ENCODE measurements at regions not wholly inside any gene's neighbourhood (a gene's known extent, or its start where the extent isn't known, plus 50 kb on each side); places are given as distances from the start of the nearest gene placed in this dataset.

DNA sequence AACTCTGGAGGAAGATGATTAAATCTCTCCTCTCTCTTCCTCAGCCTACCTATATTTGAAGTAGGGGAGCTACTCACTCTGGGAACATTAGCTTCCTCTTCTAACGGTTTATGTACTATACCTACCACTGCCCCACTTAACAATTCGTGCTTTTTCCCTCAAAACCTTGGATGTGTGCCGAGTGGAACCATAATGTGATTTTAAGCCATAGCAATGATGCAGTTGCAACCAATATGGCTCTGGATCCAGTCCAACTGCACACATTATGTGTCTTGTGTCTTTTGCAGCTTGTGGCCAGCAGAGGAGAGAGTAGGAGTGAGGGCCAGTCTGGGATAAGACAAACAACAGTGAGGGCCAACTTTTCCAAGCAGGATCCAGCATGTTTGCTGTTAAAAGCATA, 170.7 kb downstream of the GATA3 start:
- H3K36me3 ChIP-seq, result no peaks in the 10 kb centered on the region
- no peak overlapping the region for H3K4me3 ChIP-seq
- no peaks in the 10 kb centered on the region for H3K4me1 ChIP-seq
- DNase-seq (ENCODE audit: low spot score), result no peak
- peaks cover 3% of the 10 kb centered on the region for H3K27me3 Mint-ChIP-seq (ENCODE audit: insufficient read depth, low read depth)
- H3K79me2 ChIP-seq (ENCODE audit: low read depth), result no peaks in the 10 kb centered on the region
- H3F3A ChIP-seq (ENCODE audit: low read depth), result no peaks in the 10 kb centered on the region
- peak overlapping the region; percentile 8 for H2AFZ ChIP-seq (replicated peaks)
- no peaks in the 10 kb centered on the region for H3K4me1 Mint-ChIP-seq
- H3K9ac ChIP-seq, result no peak overlapping the region
- no peak overlapping the region for H3K27ac ChIP-seq
- H3K36me3 Mint-ChIP-seq, result no peaks in the 10 kb centered on the region
- no peak for TF ChIP-seq EZH2phosphoT487 (IDR thresholded peaks at IDR 0.05)
- TF ChIP-seq, protein P1, sequence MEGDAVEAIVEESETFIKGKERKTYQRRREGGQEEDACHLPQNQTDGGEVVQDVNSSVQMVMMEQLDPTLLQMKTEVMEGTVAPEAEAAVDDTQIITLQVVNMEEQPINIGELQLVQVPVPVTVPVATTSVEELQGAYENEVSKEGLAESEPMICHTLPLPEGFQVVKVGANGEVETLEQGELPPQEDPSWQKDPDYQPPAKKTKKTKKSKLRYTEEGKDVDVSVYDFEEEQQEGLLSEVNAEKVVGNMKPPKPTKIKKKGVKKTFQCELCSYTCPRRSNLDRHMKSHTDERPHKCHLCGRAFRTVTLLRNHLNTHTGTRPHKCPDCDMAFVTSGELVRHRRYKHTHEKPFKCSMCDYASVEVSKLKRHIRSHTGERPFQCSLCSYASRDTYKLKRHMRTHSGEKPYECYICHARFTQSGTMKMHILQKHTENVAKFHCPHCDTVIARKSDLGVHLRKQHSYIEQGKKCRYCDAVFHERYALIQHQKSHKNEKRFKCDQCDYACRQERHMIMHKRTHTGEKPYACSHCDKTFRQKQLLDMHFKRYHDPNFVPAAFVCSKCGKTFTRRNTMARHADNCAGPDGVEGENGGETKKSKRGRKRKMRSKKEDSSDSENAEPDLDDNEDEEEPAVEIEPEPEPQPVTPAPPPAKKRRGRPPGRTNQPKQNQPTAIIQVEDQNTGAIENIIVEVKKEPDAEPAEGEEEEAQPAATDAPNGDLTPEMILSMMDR (IDR thresholded peaks at IDR 0.05), result no peak
- no peak for TF ChIP-seq EZH2 (IDR thresholded peaks at IDR 0.05)
- no peak overlapping the region for H3K4me2 ChIP-seq
- H3K9me3 Mint-ChIP-seq, result no peaks in the 10 kb centered on the region
- H3K27me3 ChIP-seq, result no peaks in the 10 kb centered on the region
- no peaks in the 10 kb centered on the region for H4K20me1 ChIP-seq (ENCODE audit: low read depth)
- H3K27ac Mint-ChIP-seq, result no peak overlapping the region
- H3K4me3 Mint-ChIP-seq, result no peak overlapping the region
- H3K9me3 ChIP-seq (ENCODE audit: low read depth), result no peaks in the 10 kb centered on the region

DNA sequence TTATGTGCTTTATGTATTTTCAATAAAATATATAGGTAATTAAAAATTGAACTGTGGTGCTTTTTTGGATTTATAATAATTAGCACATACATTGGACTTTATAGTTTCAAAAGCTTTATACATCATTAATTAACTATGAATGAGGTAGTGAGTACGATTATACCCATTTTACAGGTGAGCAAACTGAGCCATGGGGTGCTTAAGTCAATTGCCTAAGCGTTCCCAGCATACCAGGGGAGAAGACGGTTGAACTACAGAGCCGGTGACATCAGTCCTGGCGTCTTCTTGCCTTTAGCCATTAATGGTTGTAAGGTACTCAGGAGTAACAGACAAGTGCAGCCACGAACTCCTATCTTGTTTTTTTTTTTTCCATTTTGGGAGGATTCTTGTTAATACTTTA, 172.8 kb downstream of the GATA3 start:
- TF ChIP-seq EZH2phosphoT487 (IDR thresholded peaks at IDR 0.05) (no peak), EZH2 (IDR thresholded peaks at IDR 0.05) (no peak)
- TF ChIP-seq, protein P1 (IDR thresholded peaks at IDR 0.05), result no peak
- no peaks in the 10 kb centered on the region for H3K9me3 Mint-ChIP-seq
- H3K4me1 Mint-ChIP-seq, result no peaks in the 10 kb centered on the region
- DNase-seq (ENCODE audit: low spot score), result no peak
- no peaks in the 10 kb centered on the region for H3K36me3 Mint-ChIP-seq
- no peaks in the 10 kb centered on the region for H3K27me3 ChIP-seq
- no peaks in the 10 kb centered on the region for H3K4me1 ChIP-seq
- H3K79me2 ChIP-seq (ENCODE audit: low read depth), result no peaks in the 10 kb centered on the region
- peaks cover 2% of the 10 kb centered on the region for H3K27me3 Mint-ChIP-seq (ENCODE audit: insufficient read depth, low read depth)
- H3K9me3 ChIP-seq (ENCODE audit: low read depth), result no peaks in the 10 kb centered on the region
- no peak overlapping the region for H3K27ac ChIP-seq
- H3K27ac Mint-ChIP-seq, result no peak overlapping the region
- no peak overlapping the region for H2AFZ ChIP-seq (replicated peaks)
- H3F3A ChIP-seq (ENCODE audit: low read depth), result no peaks in the 10 kb centered on the region
- no peak overlapping the region for H3K4me2 ChIP-seq
- no peaks in the 10 kb centered on the region for H4K20me1 ChIP-seq (ENCODE audit: low read depth)
- no peak overlapping the region for H3K4me3 Mint-ChIP-seq
- H3K4me3 ChIP-seq, result no peak overlapping the region
- no peaks in the 10 kb centered on the region for H3K36me3 ChIP-seq
- H3K9ac ChIP-seq, result no peak overlapping the region

DNA sequence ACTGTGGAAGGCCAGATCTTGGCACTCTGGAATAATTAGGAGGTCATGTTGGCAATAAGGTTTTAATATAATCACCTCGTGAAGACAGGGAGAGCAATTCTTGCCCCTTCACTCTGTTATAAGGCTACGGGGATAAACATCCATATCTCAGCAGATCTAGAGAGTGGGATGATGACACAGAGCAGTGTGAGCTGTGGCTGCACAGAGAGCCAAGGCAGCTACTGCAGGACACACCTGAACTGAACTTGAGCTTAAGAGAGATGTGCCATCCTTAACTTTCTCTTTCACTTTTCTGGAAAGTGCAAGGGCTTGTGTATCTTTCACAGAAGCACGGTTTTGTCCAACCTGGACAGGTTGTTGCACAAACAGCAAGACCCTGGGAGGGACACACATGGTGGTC, 174.7 kb downstream of the GATA3 start:
- H3K27me3 Mint-ChIP-seq (ENCODE audit: insufficient read depth, low read depth), result peaks cover 2% of the 10 kb centered on the region
- Histone ChIP-seq H3K79me2 (ENCODE audit: low read depth) (no peaks in the 10 kb centered on the region), H3F3A (ENCODE audit: low read depth) (no peaks in the 10 kb centered on the region), H3K27ac (no peak overlapping the region), H3K4me1 (no peaks in the 10 kb centered on the region), H4K20me1 (ENCODE audit: low read depth) (no peaks in the 10 kb centered on the region), H3K4me2 (no peak overlapping the region), H3K9ac (no peak overlapping the region), H3K27me3 (no peaks in the 10 kb centered on the region), H2AFZ (replicated peaks) (no peak overlapping the region), H3K4me3 (no peak overlapping the region), H3K36me3 (no peaks in the 10 kb centered on the region), H3K9me3 (ENCODE audit: low read depth) (no peaks in the 10 kb centered on the region)
- H3K36me3 Mint-ChIP-seq, result no peaks in the 10 kb centered on the region
- DNase-seq (ENCODE audit: low spot score), result no peak
- no peaks in the 10 kb centered on the region for H3K4me1 Mint-ChIP-seq
- no peak overlapping the region for H3K4me3 Mint-ChIP-seq
- TF ChIP-seq EZH2phosphoT487 (IDR thresholded peaks at IDR 0.05) (no peak), EZH2 (IDR thresholded peaks at IDR 0.05) (no peak)
- TF ChIP-seq, protein P1 (IDR thresholded peaks at IDR 0.05), result no peak
- H3K9me3 Mint-ChIP-seq, result no peaks in the 10 kb centered on the region
- no peak overlapping the region for H3K27ac Mint-ChIP-seq

DNA sequence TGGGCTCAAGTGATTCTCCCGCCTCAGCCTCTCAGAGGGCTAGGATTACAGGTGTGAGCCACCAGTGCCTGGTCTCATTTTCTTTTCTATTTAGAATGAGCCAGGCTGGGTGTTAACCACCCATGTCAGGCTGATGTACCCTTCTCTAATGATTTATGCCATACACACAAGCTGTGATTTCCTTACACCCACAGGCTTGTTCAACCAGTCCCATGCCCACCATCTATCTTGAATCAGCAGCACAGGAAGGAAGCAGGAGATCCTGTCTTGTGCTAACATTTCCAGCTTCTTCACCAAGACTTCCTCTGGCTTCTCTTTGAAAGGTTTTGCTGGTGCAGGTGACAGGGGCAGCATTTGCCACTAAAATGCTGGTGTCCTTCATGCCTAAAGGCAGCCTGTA, 176.4 kb downstream of the GATA3 start:
- H3K4me3 ChIP-seq, result no peak overlapping the region
- H3F3A ChIP-seq (ENCODE audit: low read depth), result no peaks in the 10 kb centered on the region
- no peak for TF ChIP-seq EZH2 (IDR thresholded peaks at IDR 0.05)
- no peak for TF ChIP-seq EZH2phosphoT487 (IDR thresholded peaks at IDR 0.05)
- TF ChIP-seq, protein P1 (IDR thresholded peaks at IDR 0.05), result no peak
- Mint-ChIP-seq H3K4me3 (no peak overlapping the region), H3K4me1 (no peaks in the 10 kb centered on the region), H3K9me3 (no peaks in the 10 kb centered on the region), H3K27me3 (ENCODE audit: insufficient read depth, low read depth) (peaks cover 2% of the 10 kb centered on the region), H3K27ac (no peak overlapping the region), H3K36me3 (no peaks in the 10 kb centered on the region)
- no peaks in the 10 kb centered on the region for H3K9me3 ChIP-seq (ENCODE audit: low read depth)
- H3K79me2 ChIP-seq (ENCODE audit: low read depth), result no peaks in the 10 kb centered on the region
- no peaks in the 10 kb centered on the region for H3K27me3 ChIP-seq
- H3K9ac ChIP-seq, result no peak overlapping the region
- H4K20me1 ChIP-seq (ENCODE audit: low read depth), result no peaks in the 10 kb centered on the region
- no peak overlapping the region for H3K27ac ChIP-seq
- H3K36me3 ChIP-seq, result no peaks in the 10 kb centered on the region
- DNase-seq (ENCODE audit: low spot score), result no peak
- H3K4me1 ChIP-seq, result no peaks in the 10 kb centered on the region
- no peak overlapping the region for H3K4me2 ChIP-seq
- no peak overlapping the region for H2AFZ ChIP-seq (replicated peaks)

Measured in neural progenitor cell (in vitro differentiated cells).